ENCODE measurements at regions not wholly inside any gene's neighbourhood (a gene's known extent, or its start where the extent isn't known, plus 50 kb on each side); places are given as distances from the start of the nearest gene placed in this dataset.

DNA sequence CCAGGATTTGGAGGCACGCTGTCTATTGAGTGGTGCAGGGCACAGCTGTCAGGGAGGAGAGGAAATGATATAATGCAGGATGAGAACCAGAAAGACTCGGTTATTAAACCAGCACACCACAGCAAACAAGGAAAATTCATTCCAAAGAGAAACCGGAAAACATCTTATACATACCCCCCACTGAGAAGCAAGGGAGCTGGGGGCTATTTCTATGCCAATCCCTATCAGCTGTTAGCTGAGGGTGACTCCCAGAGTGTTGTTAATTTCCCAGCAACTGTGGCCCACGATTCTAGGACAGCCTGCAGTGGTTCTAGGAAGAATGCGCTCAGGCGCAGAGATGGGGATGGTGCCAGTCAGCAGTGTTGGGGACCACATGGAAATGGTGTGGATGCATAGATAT, 467.3 kb downstream of the PMP22 start:
- TF ChIP-seq YY1 (IDR thresholded peaks at IDR 0.05; ENCODE audit: extremely low read depth, insufficient replicate concordance, low read depth, low read length) = no peak
- TF ChIP-seq, protein P1, sequence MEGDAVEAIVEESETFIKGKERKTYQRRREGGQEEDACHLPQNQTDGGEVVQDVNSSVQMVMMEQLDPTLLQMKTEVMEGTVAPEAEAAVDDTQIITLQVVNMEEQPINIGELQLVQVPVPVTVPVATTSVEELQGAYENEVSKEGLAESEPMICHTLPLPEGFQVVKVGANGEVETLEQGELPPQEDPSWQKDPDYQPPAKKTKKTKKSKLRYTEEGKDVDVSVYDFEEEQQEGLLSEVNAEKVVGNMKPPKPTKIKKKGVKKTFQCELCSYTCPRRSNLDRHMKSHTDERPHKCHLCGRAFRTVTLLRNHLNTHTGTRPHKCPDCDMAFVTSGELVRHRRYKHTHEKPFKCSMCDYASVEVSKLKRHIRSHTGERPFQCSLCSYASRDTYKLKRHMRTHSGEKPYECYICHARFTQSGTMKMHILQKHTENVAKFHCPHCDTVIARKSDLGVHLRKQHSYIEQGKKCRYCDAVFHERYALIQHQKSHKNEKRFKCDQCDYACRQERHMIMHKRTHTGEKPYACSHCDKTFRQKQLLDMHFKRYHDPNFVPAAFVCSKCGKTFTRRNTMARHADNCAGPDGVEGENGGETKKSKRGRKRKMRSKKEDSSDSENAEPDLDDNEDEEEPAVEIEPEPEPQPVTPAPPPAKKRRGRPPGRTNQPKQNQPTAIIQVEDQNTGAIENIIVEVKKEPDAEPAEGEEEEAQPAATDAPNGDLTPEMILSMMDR (IDR thresholded peaks at IDR 0.05 in 2 of 3, conservative IDR thresholded peaks at IDR 0.05 in 1 of 3; ENCODE audit: borderline replicate concordance in 1 of 3, insufficient read depth in 1 of 3, low read depth in 2 of 3, low read length in 2 of 3) = no peak
- no peak for TF ChIP-seq ELF1 (IDR thresholded peaks at IDR 0.05; ENCODE audit: borderline replicate concordance, low read depth)
- TF ChIP-seq POLR2A (IDR thresholded peaks at IDR 0.05; ENCODE audit: borderline replicate concordance, extremely low read depth, insufficient read depth, insufficient read length) = no peak
- TF ChIP-seq, protein P2, sequence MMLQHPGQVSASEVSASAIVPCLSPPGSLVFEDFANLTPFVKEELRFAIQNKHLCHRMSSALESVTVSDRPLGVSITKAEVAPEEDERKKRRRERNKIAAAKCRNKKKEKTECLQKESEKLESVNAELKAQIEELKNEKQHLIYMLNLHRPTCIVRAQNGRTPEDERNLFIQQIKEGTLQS (IDR thresholded peaks at IDR 0.05) = no peak
- TF ChIP-seq SP1 (IDR thresholded peaks at IDR 0.05; ENCODE audit: low read depth) = no peak
